ENCODE measurements at regions not wholly inside any gene's neighbourhood (a gene's known extent, or its start where the extent isn't known, plus 50 kb on each side); places are given as distances from the start of the nearest gene placed in this dataset.

GRCh38 chr4:58732973-58733372 is 1622.8 kb upstream of the IGFBP7 start:
- TF ChIP-seq CTCF (IDR thresholded peaks at IDR 0.05) (no peak), POLR2A (IDR thresholded peaks at IDR 0.05) (no peak), POLR2AphosphoS5 (IDR thresholded peaks at IDR 0.05) (no peak)
